OCI-LY7 (cell line): ENCODE measurements at regions not wholly inside any gene's neighbourhood (a gene's known extent, or its start where the extent isn't known, plus 50 kb on each side); places are given as distances from the start of the nearest gene placed in this dataset.

Source experiments
- BruUV-seq: library from RNA; stranded (reverse); fragments of 400-500 nt; replicated peaks from 2 replicates; lab custom pipeline; 2021; lab: Mats Ljungman, UMichigan
- CTCF ChIA-PET: fragments of 300-600 bp; sonication (Branson Sonifier 250); formaldehyde crosslinking; loops from one replicate; lab custom pipeline; 2022; ENCODE audit warnings: antibody characterized with exemption; ENCODE audit not compliant: unreplicated experiment; lab: Charles Lee
- POLR2A ChIA-PET: fragments of 300-600 bp; sonication (Branson Sonifier 250); formaldehyde crosslinking; loops from one replicate; lab custom pipeline; 2022; ENCODE audit warnings: antibody characterized with exemption; lab: Charles Lee
- DNase-seq: peaks from one replicate; pipeline ENCODE4 v3.0.0-alpha.2; 2015; ENCODE audit warnings: low spot score
- H2AFZ ChIP-seq: fragments of 200-600 bp; sonication (generic), shearing (Covaris generic); 2 replicates; pipeline ENCODE4 v1.6.1; 2014; ENCODE audit warnings: mild to moderate bottlenecking, antibody characterized with exemption, low read length, moderate library complexity
- H3K27ac ChIP-seq: fragments of 200-600 bp; sonication (generic); 2 replicates; pipeline ENCODE4 v1.5.1; 2014; ENCODE audit warnings: mixed run types, low read depth, mild to moderate bottlenecking, moderate library complexity, low read length, inconsistent platforms; ENCODE audit not compliant: poor library complexity, severe bottlenecking
- H3K36me3 ChIP-seq: fragments of 200-600 bp; sonication (generic); 2 replicates; pipeline ENCODE4 v1.6.1; 2014; ENCODE audit warnings: mild to moderate bottlenecking, antibody characterized with exemption, low read length, moderate library complexity, mixed read lengths; ENCODE audit not compliant: insufficient read depth
- H3K4me1 ChIP-seq: fragments of 200-600 bp; sonication (generic); 2 replicates; pipeline ENCODE4 v1.5.1; 2014; ENCODE audit warnings: mild to moderate bottlenecking, low read length; ENCODE audit not compliant: insufficient read depth, poor library complexity, severe bottlenecking
- H3K4me2 ChIP-seq: fragments of 200-600 bp; sonication (generic); 2 replicates; pipeline ENCODE4 v1.6.1; 2014; ENCODE audit warnings: mild to moderate bottlenecking, low read length
- H3K4me3 ChIP-seq: fragments of 200-600 bp; sonication (generic); 2 replicates; pipeline ENCODE4 v1.5.1; 2014; ENCODE audit warnings: mild to moderate bottlenecking, low read depth, low read length; ENCODE audit not compliant: poor library complexity, severe bottlenecking
- H3K79me2 ChIP-seq: fragments of 200-600 bp; sonication (generic); 2 replicates; pipeline ENCODE4 v1.6.1; 2016; ENCODE audit warnings: low read depth, mild to moderate bottlenecking, low read length, moderate library complexity, mixed read lengths; ENCODE audit not compliant: insufficient read depth
- H3K9me2 ChIP-seq: fragments of 200-600 bp; sonication (generic); 2 replicates; pipeline ENCODE4 v1.6.1; 2016; ENCODE audit warnings: mild to moderate bottlenecking, low read length, mixed read lengths; ENCODE audit not compliant: insufficient read depth
- H3K9me3 ChIP-seq: fragments of 200-600 bp; sonication (generic); 2 replicates; pipeline ENCODE4 v1.6.1; 2014; ENCODE audit warnings: mild to moderate bottlenecking, mixed run types, low read length, mixed read lengths
- H4K20me1 ChIP-seq: fragments of 200-600 bp; sonication (generic); 2 replicates; pipeline ENCODE4 v1.6.1; 2014; ENCODE audit warnings: mild to moderate bottlenecking, antibody characterized with exemption, low read length, moderate library complexity, mixed read lengths; ENCODE audit not compliant: insufficient read depth
- EZH2phosphoT487 ChIP-seq: fragments of 200-600 bp; sonication (generic); IDR thresholded peaks from 2 replicates; pipeline ENCODE4 v1.6.1; 2018; ENCODE audit warnings: low read depth, borderline replicate concordance, mild to moderate bottlenecking, mixed run types, antibody characterized with exemption, low read length, moderate library complexity, mixed read lengths
- intact Hi-C: fragments of 100-400 bp; cut with micrococcal nuclease; formaldehyde crosslinking; loops from one replicate; pipeline ENCODE4 v1.10.0; 2022; ENCODE audit not compliant: unreplicated experiment
- TF ChIP-seq, protein P1 (sequence below): fragments of 200-600 bp; sonication (generic); conservative IDR thresholded peaks from 2 replicates; pipeline ENCODE4 v1.5.1; 2014; ENCODE audit warnings: mild to moderate bottlenecking, antibody characterized with exemption, low read length, moderate library complexity, mixed read lengths

DNA sequence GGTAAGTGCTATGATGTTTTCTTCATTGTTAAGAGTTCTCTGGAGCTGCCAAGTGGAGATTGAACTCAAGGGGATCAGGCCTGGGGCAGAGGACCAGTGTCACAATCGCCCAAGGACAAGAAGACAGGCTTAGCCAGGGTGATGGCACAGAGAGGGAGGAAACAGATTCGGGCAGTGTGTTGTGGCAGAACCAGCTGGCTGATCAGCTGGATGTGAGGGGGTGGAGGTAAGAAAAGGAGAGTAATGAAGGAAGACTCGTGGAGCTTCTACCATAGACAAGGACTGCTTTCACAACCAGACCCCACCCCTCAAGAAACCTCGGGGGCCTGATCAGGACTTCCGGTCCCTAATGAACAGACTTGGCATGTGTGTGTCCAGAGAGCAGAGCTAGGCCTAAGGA, 60.9 kb upstream of the LINGO1 start:
- Histone ChIP-seq H3K27ac (no peak overlapping the region), H2AFZ (no peak overlapping the region), H3K79me2 (no peaks in the 10 kb centered on the region), H3K36me3 (no peaks in the 10 kb centered on the region), H3K9me3 (no peaks in the 10 kb centered on the region), H3K4me2 (no peak overlapping the region), H3K4me3 (no peak overlapping the region), H4K20me1 (no peaks in the 10 kb centered on the region; the same call in 1 of the 2 replicates), H3K4me1 (no peaks in the 10 kb centered on the region), H3K9me2 (no peaks in the 10 kb centered on the region)
- intact Hi-C loops = loop anchor here (10.0 kb wide), 1 partner anchor 61 kb away; no protein-coding TSS in a partner anchor
- ChIA-PET POLR2A (no interaction called here), CTCF (no interaction called here)
- no TSS peak for BruUV-seq
- no peak for DNase-seq
- TF ChIP-seq EZH2phosphoT487 = no peak
- TF ChIP-seq, protein P1, sequence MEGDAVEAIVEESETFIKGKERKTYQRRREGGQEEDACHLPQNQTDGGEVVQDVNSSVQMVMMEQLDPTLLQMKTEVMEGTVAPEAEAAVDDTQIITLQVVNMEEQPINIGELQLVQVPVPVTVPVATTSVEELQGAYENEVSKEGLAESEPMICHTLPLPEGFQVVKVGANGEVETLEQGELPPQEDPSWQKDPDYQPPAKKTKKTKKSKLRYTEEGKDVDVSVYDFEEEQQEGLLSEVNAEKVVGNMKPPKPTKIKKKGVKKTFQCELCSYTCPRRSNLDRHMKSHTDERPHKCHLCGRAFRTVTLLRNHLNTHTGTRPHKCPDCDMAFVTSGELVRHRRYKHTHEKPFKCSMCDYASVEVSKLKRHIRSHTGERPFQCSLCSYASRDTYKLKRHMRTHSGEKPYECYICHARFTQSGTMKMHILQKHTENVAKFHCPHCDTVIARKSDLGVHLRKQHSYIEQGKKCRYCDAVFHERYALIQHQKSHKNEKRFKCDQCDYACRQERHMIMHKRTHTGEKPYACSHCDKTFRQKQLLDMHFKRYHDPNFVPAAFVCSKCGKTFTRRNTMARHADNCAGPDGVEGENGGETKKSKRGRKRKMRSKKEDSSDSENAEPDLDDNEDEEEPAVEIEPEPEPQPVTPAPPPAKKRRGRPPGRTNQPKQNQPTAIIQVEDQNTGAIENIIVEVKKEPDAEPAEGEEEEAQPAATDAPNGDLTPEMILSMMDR = no peak

DNA sequence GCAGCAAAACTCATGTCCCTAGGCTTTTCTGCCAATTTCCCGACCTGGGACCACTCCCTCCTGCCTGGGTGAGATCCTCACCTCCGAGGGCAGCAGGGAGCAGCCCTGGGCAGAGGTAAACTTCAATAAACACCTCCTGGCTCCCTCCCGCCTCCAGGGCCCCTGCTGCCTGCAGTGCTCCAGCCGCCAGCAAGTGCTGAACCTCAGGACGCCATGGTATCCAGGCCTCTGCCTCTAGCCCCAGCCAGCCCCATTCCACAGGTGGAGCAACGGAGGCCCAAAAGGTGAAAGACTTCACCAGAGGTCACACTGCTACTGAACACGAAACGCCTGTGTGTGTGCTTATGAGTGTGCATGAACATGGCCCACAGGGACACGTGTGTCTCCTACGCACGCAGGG, 59.9 kb upstream of the LINGO1 start:
- H3K79me2 ChIP-seq = no peaks in the 10 kb centered on the region
- ChIA-PET CTCF (no interaction called here), POLR2A (no interaction called here)
- no peak overlapping the region for H3K4me2 ChIP-seq
- H3K4me1 ChIP-seq = no peaks in the 10 kb centered on the region
- no peaks in the 10 kb centered on the region for H3K36me3 ChIP-seq
- DNase-seq = no peak
- intact Hi-C loops = loop anchor here (10.0 kb wide), 1 partner anchor 62 kb away; no protein-coding TSS in a partner anchor
- no peak overlapping the region for H2AFZ ChIP-seq
- H3K9me2 ChIP-seq = no peaks in the 10 kb centered on the region
- H4K20me1 ChIP-seq = no peaks in the 10 kb centered on the region; the same call in 1 of the 2 replicates
- BruUV-seq = no TSS peak
- H3K9me3 ChIP-seq = no peaks in the 10 kb centered on the region
- TF ChIP-seq, protein P1 = no peak
- TF ChIP-seq EZH2phosphoT487 = no peak
- H3K4me3 ChIP-seq = no peak overlapping the region
- H3K27ac ChIP-seq = no peak overlapping the region

DNA sequence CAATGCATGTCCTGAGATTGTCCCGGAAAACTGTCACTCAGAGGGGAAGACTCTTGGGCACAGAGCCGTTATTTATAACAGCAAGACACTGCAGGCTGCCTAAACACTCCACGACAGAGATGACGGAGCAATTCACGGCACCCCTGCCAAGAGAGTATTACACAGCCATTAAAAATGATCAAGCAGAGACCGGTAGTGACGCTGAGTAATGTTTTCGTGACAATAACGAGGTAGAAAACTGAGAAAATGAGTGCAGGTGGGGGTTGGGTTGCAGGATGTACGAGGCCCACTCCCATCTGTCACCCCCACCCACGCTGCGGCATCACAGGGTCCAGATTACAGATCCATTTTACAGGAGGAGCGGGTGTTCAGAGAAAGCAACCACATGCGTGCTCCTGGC, 58.9 kb upstream of the LINGO1 start:
- H2AFZ ChIP-seq = no peak overlapping the region
- H3K36me3 ChIP-seq = no peaks in the 10 kb centered on the region
- H3K4me3 ChIP-seq = no peak overlapping the region
- no peaks in the 10 kb centered on the region for H3K9me2 ChIP-seq
- no peak overlapping the region for H3K4me2 ChIP-seq
- H3K27ac ChIP-seq = no peak overlapping the region
- ChIA-PET POLR2A (no interaction called here), CTCF (no interaction called here)
- H4K20me1 ChIP-seq = no peaks in the 10 kb centered on the region; the same call in 1 of the 2 replicates
- intact Hi-C loops = loop anchor here (10.0 kb wide), 1 partner anchor 63 kb away; no protein-coding TSS in a partner anchor
- no peak for TF ChIP-seq EZH2phosphoT487
- H3K79me2 ChIP-seq = no peaks in the 10 kb centered on the region
- no TSS peak for BruUV-seq
- no peaks in the 10 kb centered on the region for H3K9me3 ChIP-seq
- DNase-seq = no peak
- H3K4me1 ChIP-seq = no peaks in the 10 kb centered on the region
